ENCODE measurements at regions not wholly inside any gene's neighbourhood (a gene's known extent, or its start where the extent isn't known, plus 50 kb on each side); places are given as distances from the start of the nearest gene placed in this dataset.

GRCh38 chr5:38718771-38719391 lies 126.9 kb upstream of the OSMR start:
- H3K27ac Mint-ChIP-seq = no peak overlapping the region
- intact Hi-C loops (cut with micrococcal nuclease) = no loop called here
- no peaks in the 10 kb centered on the region for H3K9me3 Mint-ChIP-seq
- DNase-seq (ENCODE audit: low spot score) = no peak
- no peak overlapping the region for H3K4me3 Mint-ChIP-seq (ENCODE audit: low read depth)
- no peaks in the 10 kb centered on the region for H3K27me3 Mint-ChIP-seq (ENCODE audit: low read depth)
- H3K36me3 Mint-ChIP-seq (ENCODE audit: low read depth) = no peaks in the 10 kb centered on the region
- peaks cover 2% of the 10 kb centered on the region for H3K4me1 Mint-ChIP-seq (ENCODE audit: low read depth)

GRCh38 chr5:38719403-38719802 lies 126.4 kb upstream of the OSMR start:
- Mint-ChIP-seq H3K36me3 (ENCODE audit: low read depth) (no peaks in the 10 kb centered on the region), H3K4me1 (ENCODE audit: low read depth) (peaks cover 2% of the 10 kb centered on the region), H3K27me3 (ENCODE audit: low read depth) (no peaks in the 10 kb centered on the region), H3K27ac (no peak overlapping the region), H3K9me3 (no peaks in the 10 kb centered on the region), H3K4me3 (ENCODE audit: low read depth) (no peak overlapping the region)
- DNase-seq (ENCODE audit: low spot score) = no peak
- intact Hi-C loops (cut with micrococcal nuclease) = no loop called here

GRCh38 chr5:38719916-38720315 lies 125.9 kb upstream of the OSMR start:
- H3K9me3 Mint-ChIP-seq = no peaks in the 10 kb centered on the region
- no peak for DNase-seq (ENCODE audit: low spot score)
- peaks cover 2% of the 10 kb centered on the region for H3K4me1 Mint-ChIP-seq (ENCODE audit: low read depth)
- intact Hi-C loops (cut with micrococcal nuclease) = no loop called here
- H3K27me3 Mint-ChIP-seq (ENCODE audit: low read depth) = no peaks in the 10 kb centered on the region
- H3K4me3 Mint-ChIP-seq (ENCODE audit: low read depth) = no peak overlapping the region
- H3K36me3 Mint-ChIP-seq (ENCODE audit: low read depth) = no peaks in the 10 kb centered on the region
- H3K27ac Mint-ChIP-seq = no peak overlapping the region

GRCh38 chr5:38720554-38721361 lies 125.1 kb upstream of the OSMR start:
- Mint-ChIP-seq H3K27ac (no peak overlapping the region), H3K9me3 (no peaks in the 10 kb centered on the region), H3K27me3 (ENCODE audit: low read depth) (no peaks in the 10 kb centered on the region), H3K4me3 (ENCODE audit: low read depth) (no peak overlapping the region), H3K4me1 (ENCODE audit: low read depth) (peaks cover 2% of the 10 kb centered on the region), H3K36me3 (ENCODE audit: low read depth) (no peaks in the 10 kb centered on the region)
- no peak for DNase-seq (ENCODE audit: low spot score)
- intact Hi-C loops (cut with micrococcal nuclease) = no loop called here

GRCh38 chr5:38722918-38723317 lies 122.9 kb upstream of the OSMR start:
- intact Hi-C loops (cut with micrococcal nuclease) = no loop called here
- no peak overlapping the region for H3K4me3 Mint-ChIP-seq (ENCODE audit: low read depth)
- no peak for DNase-seq (ENCODE audit: low spot score)
- no peak overlapping the region for H3K27ac Mint-ChIP-seq
- H3K36me3 Mint-ChIP-seq (ENCODE audit: low read depth) = no peaks in the 10 kb centered on the region
- H3K27me3 Mint-ChIP-seq (ENCODE audit: low read depth) = no peaks in the 10 kb centered on the region
- H3K4me1 Mint-ChIP-seq (ENCODE audit: low read depth) = peaks cover 2% of the 10 kb centered on the region
- H3K9me3 Mint-ChIP-seq = no peaks in the 10 kb centered on the region

- Mint-ChIP-seq H3K36me3 (ENCODE audit: low read depth) (no peaks in the 10 kb centered on the region), H3K9me3 (no peaks in the 10 kb centered on the region), H3K27me3 (ENCODE audit: low read depth) (no peaks in the 10 kb centered on the region), H3K27ac (no peak overlapping the region), H3K4me1 (ENCODE audit: low read depth) (peaks cover 2% of the 10 kb centered on the region), H3K4me3 (ENCODE audit: low read depth) (no peak overlapping the region)
- no peak for DNase-seq (ENCODE audit: low spot score)
- intact Hi-C loops (cut with micrococcal nuclease) = no loop called here
Measured at GRCh38 chr5:38723426-38723825, 122.4 kb upstream of the OSMR start.

GRCh38 chr5:38724301-38725030 lies 121.3 kb upstream of the OSMR start:
- intact Hi-C loops (cut with micrococcal nuclease) = no loop called here
- Mint-ChIP-seq H3K36me3 (ENCODE audit: low read depth) (no peaks in the 10 kb centered on the region), H3K27me3 (ENCODE audit: low read depth) (no peaks in the 10 kb centered on the region), H3K4me3 (ENCODE audit: low read depth) (no peak overlapping the region), H3K27ac (no peak overlapping the region), H3K9me3 (no peaks in the 10 kb centered on the region), H3K4me1 (ENCODE audit: low read depth) (peaks cover 2% of the 10 kb centered on the region)
- DNase-seq (ENCODE audit: low spot score) = no peak

- Mint-ChIP-seq H3K36me3 (ENCODE audit: low read depth) (no peaks in the 10 kb centered on the region), H3K9me3 (no peaks in the 10 kb centered on the region), H3K27me3 (ENCODE audit: low read depth) (no peaks in the 10 kb centered on the region), H3K4me3 (ENCODE audit: low read depth) (no peak overlapping the region), H3K27ac (no peak overlapping the region), H3K4me1 (ENCODE audit: low read depth) (peaks cover 2% of the 10 kb centered on the region)
- intact Hi-C loops (cut with micrococcal nuclease) = no loop called here
- DNase-seq (ENCODE audit: low spot score) = no peak
Measured at GRCh38 chr5:38725371-38725865, 120.4 kb upstream of the OSMR start.

- H3K27me3 Mint-ChIP-seq (ENCODE audit: low read depth) = no peaks in the 10 kb centered on the region
- H3K27ac Mint-ChIP-seq = no peak overlapping the region
- peaks cover 2% of the 10 kb centered on the region for H3K4me1 Mint-ChIP-seq (ENCODE audit: low read depth)
- no peak overlapping the region for H3K4me3 Mint-ChIP-seq (ENCODE audit: low read depth)
- no peak for DNase-seq (ENCODE audit: low spot score)
- no peaks in the 10 kb centered on the region for H3K36me3 Mint-ChIP-seq (ENCODE audit: low read depth)
- H3K9me3 Mint-ChIP-seq = no peaks in the 10 kb centered on the region
- intact Hi-C loops (cut with micrococcal nuclease) = no loop called here
Measured at GRCh38 chr5:38726279-38726678, 119.5 kb upstream of the OSMR start.

GRCh38 chr5:38728029-38728428 lies 117.8 kb upstream of the OSMR start:
- Mint-ChIP-seq H3K4me3 (ENCODE audit: low read depth) (no peak overlapping the region), H3K27me3 (ENCODE audit: low read depth) (no peaks in the 10 kb centered on the region)

GRCh38 chr5:38731461-38731860 lies 114.4 kb upstream of the OSMR start:
- DNase-seq (ENCODE audit: low spot score) = no peak
- Mint-ChIP-seq H3K4me3 (ENCODE audit: low read depth) (no peak overlapping the region), H3K4me1 (ENCODE audit: low read depth) (no peaks in the 10 kb centered on the region), H3K27ac (no peak overlapping the region), H3K27me3 (ENCODE audit: low read depth) (no peaks in the 10 kb centered on the region), H3K9me3 (no peaks in the 10 kb centered on the region), H3K36me3 (ENCODE audit: low read depth) (no peaks in the 10 kb centered on the region)
- intact Hi-C loops (cut with micrococcal nuclease) = no loop called here

More at GRCh38 chr5:38728029-38728428, 117.8 kb upstream of the OSMR start:
- no peaks in the 10 kb centered on the region for H3K9me3 Mint-ChIP-seq
- H3K36me3 Mint-ChIP-seq (ENCODE audit: low read depth) = no peaks in the 10 kb centered on the region
- intact Hi-C loops (cut with micrococcal nuclease) = no loop called here
- peaks cover 2% of the 10 kb centered on the region for H3K4me1 Mint-ChIP-seq (ENCODE audit: low read depth)
- no peak for DNase-seq (ENCODE audit: low spot score)
- H3K27ac Mint-ChIP-seq = no peak overlapping the region

GRCh38 chr5:38734353-38734752 lies 111.5 kb upstream of the OSMR start:
- Mint-ChIP-seq H3K9me3 (no peaks in the 10 kb centered on the region), H3K36me3 (ENCODE audit: low read depth) (no peaks in the 10 kb centered on the region), H3K27ac (no peak overlapping the region), H3K27me3 (ENCODE audit: low read depth) (no peaks in the 10 kb centered on the region), H3K4me3 (ENCODE audit: low read depth) (no peak overlapping the region), H3K4me1 (ENCODE audit: low read depth) (no peaks in the 10 kb centered on the region)
- intact Hi-C loops (cut with micrococcal nuclease) = no loop called here
- no peak for DNase-seq (ENCODE audit: low spot score)

- intact Hi-C loops (cut with micrococcal nuclease) = no loop called here
- H3K9me3 Mint-ChIP-seq = no peaks in the 10 kb centered on the region
- H3K4me3 Mint-ChIP-seq (ENCODE audit: low read depth) = no peak overlapping the region
Measured at GRCh38 chr5:38736089-38736488, 109.7 kb upstream of the OSMR start.

More at GRCh38 chr5:38736089-38736488, 109.7 kb upstream of the OSMR start:
- Mint-ChIP-seq H3K27me3 (ENCODE audit: low read depth) (no peaks in the 10 kb centered on the region), H3K27ac (no peak overlapping the region), H3K4me1 (ENCODE audit: low read depth) (no peaks in the 10 kb centered on the region), H3K36me3 (ENCODE audit: low read depth) (no peaks in the 10 kb centered on the region)
- DNase-seq (ENCODE audit: low spot score) = no peak
